Left forelimb (tissue), 1 donor: ENCODE measurements at regions not wholly inside any gene's neighbourhood (a gene's known extent, or its start where the extent isn't known, plus 50 kb on each side); places are given as distances from the start of the nearest gene placed in this dataset.
"Not testable (repeated sequence)": the region's sequence is repeated elsewhere in the genome, so short reads cannot be mapped to it uniquely, and the experiment has no call there.

Experiments
- DNase-seq: peaks from one replicate; pipeline ENCODE4 v3.0.0-alpha.2; 2018; ENCODE audit warnings: low spot score

DNA sequence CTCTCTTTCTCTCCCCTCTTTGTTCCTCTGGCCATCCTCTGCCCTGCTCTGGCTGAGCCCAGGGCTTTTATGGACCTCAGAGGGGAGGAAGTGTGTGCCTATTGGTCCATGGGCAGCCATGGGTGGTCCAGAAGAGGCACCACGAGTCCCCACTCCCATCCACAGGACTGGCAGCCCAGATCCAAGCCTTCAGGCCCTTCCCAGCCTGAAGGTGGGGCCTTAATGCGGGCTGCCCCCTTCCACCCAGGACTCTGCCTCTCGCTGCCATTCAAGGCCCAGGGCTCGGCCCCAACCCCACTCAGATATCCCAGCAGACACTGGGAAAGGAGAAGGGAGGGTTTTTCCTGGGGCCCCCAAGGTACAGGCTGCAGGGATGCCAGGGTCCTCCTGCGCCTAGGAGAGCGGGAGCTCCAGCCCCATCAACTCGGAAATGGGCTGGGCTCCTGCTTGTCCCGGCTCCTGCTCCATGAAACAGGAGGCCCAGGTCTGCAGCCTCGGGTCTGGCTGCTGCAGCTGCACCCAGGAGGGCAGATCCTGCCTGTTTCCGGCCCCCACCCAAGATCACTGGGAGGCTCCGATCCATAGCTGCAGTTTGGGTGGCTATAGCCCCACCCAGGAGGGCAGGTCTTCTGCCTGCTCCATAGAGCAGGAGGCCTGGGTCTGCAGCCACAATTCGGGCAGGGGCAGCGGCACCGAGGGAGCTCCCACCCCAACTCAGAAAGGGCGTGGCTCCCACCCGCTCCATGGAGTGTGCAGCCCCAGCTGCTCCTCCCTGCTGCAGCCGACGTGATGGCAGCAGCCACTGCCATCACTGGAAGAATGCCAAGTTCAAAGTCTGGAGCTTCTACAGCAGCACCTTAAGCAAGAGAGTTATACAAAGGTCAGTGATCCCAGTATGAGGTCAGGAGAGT, 116.6 kb upstream of the RBBP8 start:
- DNase-seq, result no peak

DNA sequence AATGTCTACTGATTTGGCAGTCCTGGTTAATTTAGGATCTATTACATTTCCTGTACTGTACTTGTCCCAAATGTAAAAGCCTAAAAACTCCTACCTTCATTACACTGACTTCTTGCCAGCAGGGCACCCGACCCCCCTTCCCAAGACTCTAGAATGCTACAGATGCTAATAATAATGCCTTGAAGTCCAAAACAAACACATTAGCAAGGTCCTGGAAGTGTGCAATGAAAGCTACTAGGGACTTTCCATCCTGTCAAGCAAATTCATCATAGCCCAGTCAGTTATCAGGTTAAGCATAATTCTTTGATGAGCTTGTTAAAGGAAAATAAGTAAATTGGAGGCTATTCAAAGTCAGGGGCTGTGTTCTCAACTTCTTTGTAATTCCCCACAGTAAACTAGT, 115.3 kb upstream of the RBBP8 start:
- no peak for DNase-seq

DNA sequence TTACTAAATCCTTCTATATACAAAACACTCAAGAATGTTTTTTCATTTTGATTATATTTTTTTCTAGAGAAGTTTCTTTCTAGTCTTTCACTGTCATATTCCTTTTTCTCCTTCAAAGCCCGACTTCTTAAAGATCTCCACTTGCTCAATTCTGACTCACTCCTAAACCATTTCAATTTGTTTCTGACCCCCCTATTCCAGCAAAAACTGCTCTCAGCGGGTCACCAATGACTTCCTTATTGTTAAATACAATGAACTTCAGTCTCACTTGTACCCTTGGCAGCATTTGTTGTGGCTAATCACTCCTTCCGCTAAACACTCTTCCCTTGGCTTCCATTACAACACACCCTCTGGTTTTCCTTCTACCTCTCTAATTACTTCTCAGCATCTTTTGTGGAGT, 111.1 kb upstream of the RBBP8 start:
- no peak for DNase-seq

DNA sequence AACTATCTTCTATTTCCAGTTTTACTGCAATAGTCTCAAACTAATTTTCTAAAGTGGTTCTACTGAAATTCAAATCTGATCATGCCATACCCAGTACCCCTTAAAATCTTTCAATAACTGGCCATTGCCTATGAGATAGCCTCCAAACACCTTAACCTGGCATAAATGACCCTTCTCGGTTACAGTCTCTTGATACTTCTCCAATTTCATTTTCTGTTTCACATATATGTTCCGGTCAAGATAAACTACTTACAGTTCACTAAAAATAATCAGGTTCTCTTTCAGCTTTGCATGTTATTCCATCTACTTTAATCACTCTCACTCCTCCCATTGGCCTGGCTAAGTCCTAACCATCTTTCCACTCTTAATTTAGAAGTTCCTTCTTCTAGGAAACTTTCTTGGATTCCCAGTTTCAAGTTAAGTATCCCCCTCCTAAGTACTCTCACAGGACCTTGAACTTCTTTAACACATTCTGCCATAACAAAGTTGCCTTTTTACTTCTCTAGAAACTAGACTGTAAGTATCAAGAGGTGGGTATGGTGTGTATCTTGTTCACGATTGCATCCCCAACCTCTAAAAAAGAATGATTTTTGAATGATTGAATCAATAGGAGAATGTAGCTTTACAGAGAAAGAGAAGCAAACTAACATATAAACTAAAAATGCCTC, 110.2 kb upstream of the RBBP8 start:
- no peak for DNase-seq

DNA sequence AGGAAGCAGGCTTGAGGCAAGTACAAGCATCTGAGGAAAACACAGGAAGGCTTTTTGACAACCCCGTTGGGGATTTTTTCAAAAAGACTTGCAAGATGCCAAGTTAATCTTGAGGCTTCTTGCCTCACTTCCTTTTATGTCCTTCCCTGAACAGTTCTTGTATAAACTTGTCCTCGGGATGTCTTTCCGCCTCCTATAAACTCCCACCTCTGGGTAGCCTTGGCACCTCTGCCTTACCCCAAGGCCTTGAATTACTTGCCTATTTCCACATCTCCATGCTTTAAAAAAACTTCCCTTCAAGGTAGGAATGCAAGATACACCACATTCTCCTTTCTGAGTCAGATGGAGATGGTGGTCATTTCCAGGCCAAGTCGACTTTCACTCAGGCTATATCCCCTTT, 106.4 kb upstream of the RBBP8 start:
- DNase-seq, result no peak

DNA sequence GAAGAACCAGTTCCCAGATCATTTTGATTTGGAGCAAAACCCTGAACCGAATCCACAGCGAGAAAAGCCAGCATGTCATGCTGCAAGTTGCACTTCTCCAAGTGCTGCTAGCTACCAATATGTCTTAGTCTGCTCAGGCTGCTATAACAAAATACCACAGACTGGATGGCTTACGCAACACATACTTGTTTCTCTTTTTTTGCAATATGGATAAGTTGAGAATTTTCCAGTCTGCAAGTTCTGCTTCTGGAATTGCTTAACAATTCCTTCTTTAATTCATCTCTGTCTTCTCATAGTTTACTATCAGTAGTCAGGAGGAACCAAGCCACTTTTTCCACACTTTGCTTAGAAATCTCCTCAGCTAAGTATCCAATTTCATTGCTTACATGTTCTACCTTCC, 105.9 kb upstream of the RBBP8 start:
- no peak for DNase-seq

DNA sequence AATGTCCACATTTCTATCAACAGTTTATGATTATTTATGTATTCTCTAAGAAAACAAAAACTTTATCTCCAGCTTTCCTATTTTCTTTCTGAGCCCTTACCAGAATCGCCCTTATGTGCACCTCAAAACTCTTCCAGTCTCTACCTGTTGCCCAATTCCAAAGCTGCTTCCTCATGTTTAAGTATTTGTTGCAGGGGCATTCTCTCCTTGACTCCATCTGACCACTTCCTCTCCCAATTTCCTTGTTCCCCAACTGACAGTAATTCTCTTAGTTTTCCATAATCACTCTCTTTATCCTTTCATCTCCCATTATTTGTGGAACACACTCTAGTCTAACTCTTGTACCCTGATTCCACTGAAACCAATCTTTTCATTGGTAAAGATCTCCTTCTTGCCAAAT, 105.4 kb upstream of the RBBP8 start:
- DNase-seq, result no peak

DNA sequence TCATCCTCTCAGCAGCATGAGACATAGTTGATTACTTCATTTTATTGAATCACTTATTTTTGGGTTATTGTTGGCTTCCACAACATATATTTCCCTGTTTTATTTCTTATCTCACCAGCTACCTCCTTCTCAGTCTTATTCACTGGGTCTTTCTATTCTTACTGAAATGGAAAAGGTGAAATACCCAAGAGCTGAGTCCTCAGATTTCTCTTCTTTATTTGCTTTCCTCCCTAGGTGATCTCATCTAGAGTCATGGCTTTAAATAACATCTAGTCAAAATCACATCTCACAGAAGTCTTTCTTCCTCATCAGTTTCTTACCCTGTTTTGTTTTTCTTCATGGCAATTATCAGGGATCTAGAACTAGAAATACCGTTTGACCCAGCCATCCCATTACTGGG, 105.0 kb upstream of the RBBP8 start:
- no peak for DNase-seq

DNA sequence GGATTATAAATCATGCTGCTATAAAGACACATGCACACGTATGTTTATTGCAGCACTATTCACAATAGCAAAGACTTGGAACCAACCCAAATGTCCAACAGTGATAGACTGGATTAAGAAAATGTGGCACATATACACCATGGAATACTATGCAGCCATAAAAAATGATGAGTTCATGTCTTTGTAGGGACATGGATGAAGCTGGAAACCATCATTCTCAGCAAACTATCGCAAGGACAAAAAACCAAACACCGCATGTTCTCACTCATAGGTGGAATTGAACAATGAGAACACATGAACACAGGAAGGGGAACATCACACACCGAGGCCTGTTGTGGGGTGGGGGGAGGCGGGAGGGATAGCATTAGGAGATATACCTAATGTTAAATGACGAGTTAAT, 104.5 kb upstream of the RBBP8 start:
- not testable (repeated sequence) for DNase-seq

DNA sequence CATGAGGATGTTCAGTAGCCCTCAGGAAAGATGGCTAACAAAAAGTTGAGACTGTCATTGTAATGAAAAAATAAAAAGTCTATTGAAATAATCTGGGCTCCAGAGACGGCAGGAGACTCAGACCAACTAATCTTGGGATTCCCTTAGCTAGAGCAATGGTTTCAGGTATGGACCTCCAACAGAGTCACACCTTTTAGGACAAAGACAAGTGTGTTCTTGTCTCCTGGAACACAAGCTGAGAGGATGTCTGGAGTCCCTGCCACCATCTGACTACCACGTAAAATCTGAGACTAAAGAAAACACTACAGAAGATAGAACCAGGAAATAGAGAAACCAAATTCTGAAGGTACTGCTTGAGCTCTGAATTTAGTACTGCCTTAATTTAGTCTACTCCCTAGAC, 103.3 kb upstream of the RBBP8 start:
- no peak for DNase-seq

DNA sequence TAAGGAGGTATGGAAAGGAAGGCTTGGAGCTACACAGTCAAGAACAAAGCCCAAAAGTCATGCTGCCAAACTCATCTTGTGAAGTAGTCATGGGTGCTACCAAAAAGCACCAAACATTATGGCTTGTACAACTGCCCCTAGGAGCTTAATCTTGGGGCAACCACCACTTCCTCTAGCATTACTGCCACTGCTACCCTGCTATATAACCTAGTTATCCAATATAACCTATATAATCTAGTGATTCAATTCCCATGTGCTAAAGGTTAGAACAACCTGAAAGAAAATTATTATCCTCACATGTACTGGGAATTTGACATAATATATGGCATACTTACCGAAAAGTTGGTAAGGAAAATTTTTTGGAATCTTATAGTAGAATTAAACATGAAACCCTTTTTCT, 102.6 kb upstream of the RBBP8 start:
- DNase-seq, result no peak

DNA sequence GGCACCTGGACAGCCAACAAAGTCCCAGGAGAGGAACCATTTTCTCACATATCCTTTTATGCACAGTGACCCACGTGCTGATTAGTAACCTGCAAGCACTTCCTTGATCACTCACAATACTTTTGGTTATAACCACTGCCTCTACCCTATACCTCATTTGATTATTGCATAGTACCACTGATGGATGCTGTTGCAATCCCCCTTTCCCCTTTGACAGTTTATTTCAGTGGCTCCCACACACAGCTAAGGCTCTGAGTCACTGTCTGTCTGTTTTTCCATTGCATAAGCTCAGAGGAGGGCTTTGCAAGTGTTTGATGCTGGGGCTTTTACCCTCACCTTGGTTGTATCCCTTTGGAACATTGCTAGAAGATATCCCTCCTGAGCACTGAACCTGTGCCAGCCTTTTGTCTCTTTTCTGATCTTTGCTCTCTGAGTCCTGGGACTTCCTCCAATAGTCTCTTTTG, 101.7 kb upstream of the RBBP8 start:
- DNase-seq, result no peak

DNA sequence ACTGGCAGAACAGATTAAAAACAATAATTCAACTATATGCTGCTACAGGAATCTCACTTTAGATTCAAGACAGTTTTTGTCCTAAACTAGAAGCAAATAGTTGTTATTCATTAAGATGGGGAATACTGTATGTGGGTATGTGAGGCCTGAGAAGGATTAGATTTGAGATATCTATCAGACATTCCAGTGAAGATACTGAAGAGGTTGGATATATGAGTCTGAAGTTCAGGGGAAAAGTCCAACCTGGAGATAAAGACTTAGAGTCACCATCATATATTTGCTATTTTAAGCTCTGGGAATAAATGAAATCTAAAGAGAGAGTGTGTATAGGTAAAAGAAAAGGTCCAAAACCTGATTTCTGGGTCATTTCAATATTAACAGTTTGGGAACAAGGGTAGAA, 96.2 kb upstream of the RBBP8 start:
- DNase-seq, result no peak

DNA sequence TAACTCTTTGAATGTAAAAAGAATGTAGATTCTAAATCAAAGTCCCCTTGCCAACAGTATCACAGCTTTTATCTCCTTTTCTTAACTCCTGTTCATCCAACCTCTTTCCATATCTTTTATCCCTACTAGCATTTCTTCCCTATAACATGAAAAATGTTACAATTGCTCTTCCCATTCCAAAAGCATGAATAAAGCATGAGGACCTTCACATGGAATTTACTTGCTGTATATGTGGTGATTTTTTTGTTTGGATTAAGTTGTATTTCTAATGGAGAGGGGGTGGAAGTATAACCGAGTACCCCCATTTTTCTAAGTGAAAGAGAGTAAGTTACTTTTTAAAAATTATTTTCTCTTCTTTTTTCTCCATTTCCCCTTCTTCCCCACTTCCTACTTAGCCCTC, 94.9 kb upstream of the RBBP8 start:
- DNase-seq, result no peak

DNA sequence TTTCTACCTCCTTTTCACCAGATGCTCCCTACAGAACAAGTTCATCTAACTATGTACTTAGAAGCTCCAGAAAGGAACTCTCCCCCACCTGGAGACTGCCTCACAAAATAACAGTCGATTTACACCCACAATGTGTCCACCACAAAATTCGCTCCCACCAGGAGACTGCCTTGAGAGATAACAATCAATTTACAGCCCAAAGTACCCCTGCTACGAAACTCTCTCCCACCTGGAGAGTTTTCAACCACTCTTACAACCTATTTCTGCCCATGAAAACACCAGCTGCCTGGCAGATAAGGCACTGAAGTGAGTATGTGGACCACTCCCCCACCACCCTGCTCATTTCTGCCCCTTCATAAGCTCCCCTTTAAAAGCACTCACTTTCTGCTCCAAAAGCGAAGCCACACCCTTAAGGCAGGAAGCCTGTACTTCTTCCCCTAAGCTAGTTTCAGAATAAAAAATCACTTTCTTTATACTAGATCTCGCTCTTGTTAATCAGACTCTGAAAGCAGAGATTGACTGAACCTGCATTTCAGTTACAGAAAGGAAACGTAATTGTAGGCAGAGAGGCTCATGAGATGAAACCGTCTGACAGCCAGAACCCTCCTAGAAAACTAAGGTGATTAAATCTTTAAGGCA, 94.4 kb upstream of the RBBP8 start:
- no peak for DNase-seq

DNA sequence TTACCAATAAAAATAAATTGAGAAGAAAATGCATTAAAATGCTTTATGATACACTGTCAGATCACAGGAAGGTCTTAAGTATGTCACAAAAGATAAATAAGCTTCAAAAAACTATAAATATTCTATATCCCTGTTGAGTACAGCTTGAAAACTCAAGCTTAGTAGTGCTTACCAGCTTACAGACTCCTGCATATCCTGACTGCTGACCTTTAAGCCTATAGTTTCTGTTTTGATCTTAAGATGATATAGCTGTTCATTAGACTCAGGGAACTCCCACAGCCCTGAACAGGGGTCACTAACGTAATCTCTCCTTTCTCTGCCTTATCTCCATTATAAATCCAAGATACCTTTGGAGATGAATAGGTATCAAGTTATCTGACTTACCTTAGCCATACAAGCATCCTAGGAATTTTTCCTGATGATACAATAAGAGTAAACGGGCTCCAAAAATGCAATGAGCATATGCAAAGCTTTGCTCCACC, 93.7 kb upstream of the RBBP8 start:
- DNase-seq, result no peak

DNA sequence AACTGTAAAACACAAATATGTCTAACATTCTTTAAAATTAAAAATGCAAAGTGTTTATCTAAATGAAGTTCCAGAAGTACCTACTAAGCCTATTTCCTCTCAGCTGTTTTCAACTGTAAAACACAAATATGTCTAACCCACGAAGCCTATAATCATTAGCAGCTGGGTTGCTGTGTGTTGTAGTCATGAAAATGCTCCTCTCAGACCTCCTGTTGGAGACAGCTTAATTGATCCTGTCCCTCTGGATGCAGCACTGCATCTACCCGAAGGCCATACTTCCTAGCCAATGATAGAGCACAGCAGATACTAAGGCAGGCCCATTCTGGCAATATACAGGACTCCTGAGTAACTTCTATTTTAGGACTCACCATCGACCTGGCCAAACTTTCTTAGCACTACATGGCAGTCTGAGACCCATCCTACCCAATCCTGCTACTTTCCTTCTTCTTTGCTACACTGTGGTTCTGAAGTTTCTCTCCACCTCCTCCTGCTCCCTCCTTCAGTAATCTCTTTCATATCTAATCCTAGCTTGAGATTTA, 92.5 kb upstream of the RBBP8 start:
- no peak for DNase-seq

DNA sequence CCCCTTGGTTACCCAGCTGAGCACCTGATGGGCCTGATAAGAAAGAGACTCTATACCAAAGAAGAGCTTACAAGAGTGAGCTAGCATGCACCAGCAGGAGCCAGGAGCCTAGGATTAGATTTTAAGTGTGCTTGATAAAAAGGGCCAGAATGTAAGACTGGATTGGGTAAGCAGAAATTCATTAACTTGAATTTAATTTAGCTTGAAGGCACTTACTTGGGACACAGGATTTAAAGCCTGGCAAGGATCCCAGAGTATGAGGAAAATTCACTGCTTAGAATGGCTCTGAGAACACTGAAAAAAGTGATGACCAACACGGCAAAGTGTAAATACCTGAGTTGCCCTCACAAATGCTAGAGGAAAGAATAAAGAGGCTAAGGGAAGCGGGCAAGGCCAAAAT, 91.3 kb upstream of the RBBP8 start:
- DNase-seq, result no peak

DNA sequence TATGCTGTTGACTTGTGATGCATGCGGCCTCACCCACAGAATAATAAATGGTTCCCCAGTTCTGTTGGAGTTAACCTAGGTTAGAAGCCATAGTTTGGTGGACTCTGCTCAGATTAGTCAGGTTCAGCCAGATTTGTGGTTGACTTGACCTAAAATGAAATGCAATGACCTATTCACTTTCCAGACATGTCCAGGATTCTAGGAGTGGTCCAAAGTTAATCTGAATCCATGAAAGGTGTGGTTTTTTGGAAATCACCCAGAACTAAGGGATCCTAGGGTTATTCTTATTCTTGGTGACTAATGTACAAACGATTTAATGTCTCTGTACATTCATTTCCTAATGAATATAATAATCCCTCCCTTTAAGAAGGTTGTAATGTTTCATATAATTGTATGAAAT, 88.9 kb upstream of the RBBP8 start:
- no peak for DNase-seq

DNA sequence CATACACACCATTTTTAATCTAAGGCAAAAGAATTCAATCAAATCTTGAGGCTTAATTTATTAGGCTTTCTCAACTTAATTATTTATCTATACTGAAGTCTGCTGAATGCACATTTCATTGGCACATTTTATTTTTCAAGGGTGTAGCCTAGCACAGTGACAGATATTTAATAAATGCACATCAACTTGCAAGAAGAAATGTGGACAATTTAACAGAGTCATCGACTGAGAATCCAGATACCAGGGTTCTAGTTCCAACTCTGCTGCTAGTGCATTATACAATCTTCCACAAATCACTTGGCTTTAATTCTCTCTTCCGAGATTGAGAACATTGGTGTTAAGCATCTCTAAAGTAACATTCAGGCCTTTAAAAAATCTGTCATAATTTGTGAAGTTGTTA, 88.5 kb upstream of the RBBP8 start:
- no peak for DNase-seq

DNA sequence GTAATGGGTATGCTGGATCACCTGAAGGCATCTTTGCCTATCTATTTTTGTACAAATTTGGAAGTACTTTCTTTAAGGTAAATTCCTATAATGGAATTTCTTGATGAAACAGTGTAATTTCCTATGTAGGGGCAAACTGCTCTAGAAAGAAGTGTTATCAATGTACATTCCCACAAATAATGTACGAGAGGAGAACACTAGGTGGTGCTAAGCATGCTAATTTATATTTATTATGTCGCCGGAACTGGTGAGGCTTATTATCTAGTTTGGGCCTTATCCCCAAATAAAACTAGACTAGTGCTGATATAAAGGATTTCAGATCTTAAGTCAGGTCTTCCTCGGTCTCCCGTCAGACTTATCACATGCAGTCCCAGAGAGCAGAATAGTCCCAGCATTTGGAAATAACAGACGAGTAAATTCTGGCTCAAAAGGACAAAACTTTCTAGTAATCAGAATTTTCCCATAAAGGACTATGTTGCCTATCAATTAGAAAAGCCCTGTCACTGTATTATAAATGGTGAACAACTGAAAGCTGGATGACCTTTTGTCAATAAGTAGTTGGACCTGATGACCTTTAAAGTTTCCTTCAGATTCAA, 86.9 kb upstream of the RBBP8 start:
- no peak for DNase-seq

DNA sequence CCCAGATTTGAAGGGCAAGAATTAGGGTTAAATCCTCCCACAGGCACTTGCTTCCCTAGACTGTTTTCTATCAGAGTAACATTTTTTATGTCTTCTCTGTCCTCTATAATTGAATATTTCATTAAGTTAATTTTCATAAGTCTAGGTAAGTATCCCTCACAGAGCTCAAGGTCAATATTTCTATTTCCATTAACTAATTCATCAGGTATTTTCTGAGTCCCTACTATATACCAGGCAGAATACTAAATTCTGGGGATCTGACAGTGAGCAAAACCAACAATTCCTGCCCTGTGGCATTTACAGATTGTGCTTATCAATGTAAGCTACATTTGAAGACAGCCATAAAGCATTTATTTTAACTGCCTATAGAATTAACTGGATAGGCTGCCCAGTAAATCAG, 86.4 kb upstream of the RBBP8 start:
- DNase-seq, result no peak
